ENCODE measurements at regions not wholly inside any gene's neighbourhood (a gene's known extent, or its start where the extent isn't known, plus 50 kb on each side); places are given as distances from the start of the nearest gene placed in this dataset.

DNA sequence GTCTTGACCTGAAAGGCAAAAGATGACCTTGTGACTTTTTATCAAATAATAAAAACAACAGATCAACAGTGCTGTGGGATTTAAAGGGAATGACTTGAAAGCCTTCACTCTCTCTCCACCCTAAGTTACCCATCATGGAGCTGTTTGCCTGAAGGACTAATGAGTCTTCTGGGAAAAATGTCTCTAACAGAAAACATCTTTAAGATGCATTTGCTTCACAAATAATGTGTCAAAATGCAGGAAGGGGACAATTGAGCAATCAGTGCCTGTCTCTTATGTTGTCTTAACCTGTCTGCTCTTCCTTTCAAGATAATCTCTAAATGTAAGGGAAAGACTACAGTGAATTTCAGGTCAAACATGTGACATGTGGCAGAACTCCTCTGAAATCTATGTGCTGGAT is 766.6 kb downstream of the PDHA2 start:
- no peaks in the 10 kb centered on the region for H3K9me3 ChIP-seq (ENCODE audit: control insufficient read depth in 4 of 4, low read length in 3 of 4)
- no peak overlapping the region for H3K27ac ChIP-seq (ENCODE audit: low read depth in 1 of 2, low read length in 2 of 2)
- no peaks in the 10 kb centered on the region for H3K36me3 ChIP-seq (ENCODE audit: control insufficient read depth in 4 of 4, insufficient read depth in 3 of 4, low read depth in 1 of 4, low read length in 3 of 4)
- no peaks in the 10 kb centered on the region for H3K4me1 ChIP-seq (ENCODE audit: control insufficient read depth in 4 of 4, insufficient read depth in 4 of 4, low read length in 3 of 4)
- H3K27me3 ChIP-seq (ENCODE audit: control insufficient read depth in 4 of 4, insufficient read depth in 4 of 4, low read length in 3 of 4): no peaks in the 10 kb centered on the region
- no peak overlapping the region for H3K4me3 ChIP-seq (ENCODE audit: low read depth in 1 of 3, low read length in 3 of 3)
- no peak for DNase-seq (ENCODE audit: low spot score)
- H3K9ac ChIP-seq (ENCODE audit: low read depth in 1 of 2, low read length in 2 of 2): no peak overlapping the region
- TF ChIP-seq, protein P1, sequence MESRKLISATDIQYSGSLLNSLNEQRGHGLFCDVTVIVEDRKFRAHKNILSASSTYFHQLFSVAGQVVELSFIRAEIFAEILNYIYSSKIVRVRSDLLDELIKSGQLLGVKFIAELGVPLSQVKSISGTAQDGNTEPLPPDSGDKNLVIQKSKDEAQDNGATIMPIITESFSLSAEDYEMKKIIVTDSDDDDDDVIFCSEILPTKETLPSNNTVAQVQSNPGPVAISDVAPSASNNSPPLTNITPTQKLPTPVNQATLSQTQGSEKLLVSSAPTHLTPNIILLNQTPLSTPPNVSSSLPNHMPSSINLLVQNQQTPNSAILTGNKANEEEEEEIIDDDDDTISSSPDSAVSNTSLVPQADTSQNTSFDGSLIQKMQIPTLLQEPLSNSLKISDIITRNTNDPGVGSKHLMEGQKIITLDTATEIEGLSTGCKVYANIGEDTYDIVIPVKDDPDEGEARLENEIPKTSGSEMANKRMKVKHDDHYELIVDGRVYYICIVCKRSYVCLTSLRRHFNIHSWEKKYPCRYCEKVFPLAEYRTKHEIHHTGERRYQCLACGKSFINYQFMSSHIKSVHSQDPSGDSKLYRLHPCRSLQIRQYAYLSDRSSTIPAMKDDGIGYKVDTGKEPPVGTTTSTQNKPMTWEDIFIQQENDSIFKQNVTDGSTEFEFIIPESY (IDR thresholded peaks at IDR 0.05): no peak
- TF ChIP-seq SP1 (IDR thresholded peaks at IDR 0.05): no peak
- TF ChIP-seq YY1 (IDR thresholded peaks at IDR 0.05): no peak

DNA sequence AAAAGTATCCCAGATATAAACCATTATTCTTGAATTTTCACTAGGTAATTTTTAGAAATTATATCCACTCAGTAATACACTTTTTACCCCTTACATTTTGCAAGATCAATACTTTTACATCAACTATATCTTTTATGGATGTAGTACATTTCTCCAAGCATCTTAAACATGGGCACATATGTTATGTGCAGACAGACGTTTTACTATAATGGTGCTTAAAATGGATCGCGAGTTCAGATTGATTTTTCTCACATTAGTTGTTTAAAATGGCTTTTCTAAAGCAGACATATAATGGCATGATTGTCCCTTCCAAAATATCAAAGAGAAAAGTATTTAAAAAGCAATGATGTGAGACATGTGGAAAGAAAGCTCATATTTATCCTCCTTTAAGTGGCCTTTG is 786.1 kb downstream of the PDHA2 start:
- H3K36me3 ChIP-seq (ENCODE audit: control insufficient read depth in 4 of 4, insufficient read depth in 3 of 4, low read depth in 1 of 4, low read length in 3 of 4): no peaks in the 10 kb centered on the region
- H3K4me3 ChIP-seq (ENCODE audit: low read depth in 1 of 3, low read length in 3 of 3): no peak overlapping the region
- no peak for DNase-seq (ENCODE audit: low spot score)
- H3K4me1 ChIP-seq (ENCODE audit: control insufficient read depth in 4 of 4, insufficient read depth in 4 of 4, low read length in 3 of 4): no peaks in the 10 kb centered on the region
- H3K27me3 ChIP-seq (ENCODE audit: control insufficient read depth in 4 of 4, insufficient read depth in 4 of 4, low read length in 3 of 4): no peaks in the 10 kb centered on the region
- TF ChIP-seq TAF1 (conservative IDR thresholded peaks at IDR 0.05) (no peak), EGR1 (IDR thresholded peaks at IDR 0.05; ENCODE audit: low read depth in 2 of 2) (no peak), RAD21 (IDR thresholded peaks at IDR 0.05) (no peak), SP1 (IDR thresholded peaks at IDR 0.05) (no peak)
- TF ChIP-seq, protein P2, sequence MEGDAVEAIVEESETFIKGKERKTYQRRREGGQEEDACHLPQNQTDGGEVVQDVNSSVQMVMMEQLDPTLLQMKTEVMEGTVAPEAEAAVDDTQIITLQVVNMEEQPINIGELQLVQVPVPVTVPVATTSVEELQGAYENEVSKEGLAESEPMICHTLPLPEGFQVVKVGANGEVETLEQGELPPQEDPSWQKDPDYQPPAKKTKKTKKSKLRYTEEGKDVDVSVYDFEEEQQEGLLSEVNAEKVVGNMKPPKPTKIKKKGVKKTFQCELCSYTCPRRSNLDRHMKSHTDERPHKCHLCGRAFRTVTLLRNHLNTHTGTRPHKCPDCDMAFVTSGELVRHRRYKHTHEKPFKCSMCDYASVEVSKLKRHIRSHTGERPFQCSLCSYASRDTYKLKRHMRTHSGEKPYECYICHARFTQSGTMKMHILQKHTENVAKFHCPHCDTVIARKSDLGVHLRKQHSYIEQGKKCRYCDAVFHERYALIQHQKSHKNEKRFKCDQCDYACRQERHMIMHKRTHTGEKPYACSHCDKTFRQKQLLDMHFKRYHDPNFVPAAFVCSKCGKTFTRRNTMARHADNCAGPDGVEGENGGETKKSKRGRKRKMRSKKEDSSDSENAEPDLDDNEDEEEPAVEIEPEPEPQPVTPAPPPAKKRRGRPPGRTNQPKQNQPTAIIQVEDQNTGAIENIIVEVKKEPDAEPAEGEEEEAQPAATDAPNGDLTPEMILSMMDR (IDR thresholded peaks at IDR 0.05; ENCODE audit: low read depth, low read length, missing input control): no peak
- H3K9ac ChIP-seq (ENCODE audit: low read depth in 1 of 2, low read length in 2 of 2): no peak overlapping the region
- WGBS: 83% methylated on average over 3 of the region's 3 CpGs
- no peaks in the 10 kb centered on the region for H3K9me3 ChIP-seq (ENCODE audit: control insufficient read depth in 4 of 4, low read length in 3 of 4)
- H3K27ac ChIP-seq (ENCODE audit: low read depth in 1 of 2, low read length in 2 of 2): no peak overlapping the region

DNA sequence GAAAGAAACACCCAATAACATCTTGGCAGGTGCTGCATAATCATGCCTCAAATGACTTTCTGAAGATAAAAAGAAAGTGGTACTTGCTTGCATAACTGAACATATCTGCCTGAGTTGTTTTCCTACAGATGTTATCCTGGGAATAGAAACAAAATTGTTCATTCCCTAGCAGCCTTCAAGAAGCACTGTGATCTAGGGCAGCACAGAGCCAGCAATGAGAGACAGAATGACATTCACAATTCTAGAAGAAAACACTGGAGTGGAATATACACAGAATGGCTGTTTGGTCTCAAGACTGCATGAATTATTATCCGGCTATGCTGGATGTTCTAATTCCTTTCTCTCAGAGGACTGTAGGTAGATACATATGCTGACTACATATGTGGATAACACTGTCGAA is 790.9 kb downstream of the PDHA2 start:
- H3K27me3 ChIP-seq (ENCODE audit: control insufficient read depth in 4 of 4, insufficient read depth in 4 of 4, low read length in 3 of 4): no peaks in the 10 kb centered on the region
- no peaks in the 10 kb centered on the region for H3K4me1 ChIP-seq (ENCODE audit: control insufficient read depth in 4 of 4, insufficient read depth in 4 of 4, low read length in 3 of 4)

More for the DNA sequence above, 790.9 kb downstream of the PDHA2 start:
- Histone ChIP-seq H3K9ac (ENCODE audit: low read depth in 1 of 2, low read length in 2 of 2) (no peak overlapping the region), H3K36me3 (ENCODE audit: control insufficient read depth in 4 of 4, insufficient read depth in 3 of 4, low read depth in 1 of 4, low read length in 3 of 4) (no peaks in the 10 kb centered on the region), H3K9me3 (ENCODE audit: control insufficient read depth in 4 of 4, low read length in 3 of 4) (peaks cover 0 to 2% (median 0%) of the 10 kb centered on the region in 4 donors), H3K27ac (ENCODE audit: low read depth in 1 of 2, low read length in 2 of 2) (no peak overlapping the region), H3K4me3 (ENCODE audit: low read depth in 1 of 3, low read length in 3 of 3) (no peak overlapping the region)
- no peak for DNase-seq (ENCODE audit: low spot score)
- TF ChIP-seq JUND (IDR thresholded peaks at IDR 0.05) (no peak), RAD21 (IDR thresholded peaks at IDR 0.05) (no peak), EGR1 (IDR thresholded peaks at IDR 0.05; ENCODE audit: low read depth in 2 of 2) (no peak), HNF4G (IDR thresholded peaks at IDR 0.05) (no peak), HNF4A (conservative IDR thresholded peaks at IDR 0.05) (no peak), NR2F2 (IDR thresholded peaks at IDR 0.05) (no peak), SP1 (IDR thresholded peaks at IDR 0.05) (no peak), YY1 (IDR thresholded peaks at IDR 0.05) (no peak), FOXA1 (IDR thresholded peaks at IDR 0.05) (no peak), TAF1 (conservative IDR thresholded peaks at IDR 0.05) (no peak)
- TF ChIP-seq, protein P3, sequence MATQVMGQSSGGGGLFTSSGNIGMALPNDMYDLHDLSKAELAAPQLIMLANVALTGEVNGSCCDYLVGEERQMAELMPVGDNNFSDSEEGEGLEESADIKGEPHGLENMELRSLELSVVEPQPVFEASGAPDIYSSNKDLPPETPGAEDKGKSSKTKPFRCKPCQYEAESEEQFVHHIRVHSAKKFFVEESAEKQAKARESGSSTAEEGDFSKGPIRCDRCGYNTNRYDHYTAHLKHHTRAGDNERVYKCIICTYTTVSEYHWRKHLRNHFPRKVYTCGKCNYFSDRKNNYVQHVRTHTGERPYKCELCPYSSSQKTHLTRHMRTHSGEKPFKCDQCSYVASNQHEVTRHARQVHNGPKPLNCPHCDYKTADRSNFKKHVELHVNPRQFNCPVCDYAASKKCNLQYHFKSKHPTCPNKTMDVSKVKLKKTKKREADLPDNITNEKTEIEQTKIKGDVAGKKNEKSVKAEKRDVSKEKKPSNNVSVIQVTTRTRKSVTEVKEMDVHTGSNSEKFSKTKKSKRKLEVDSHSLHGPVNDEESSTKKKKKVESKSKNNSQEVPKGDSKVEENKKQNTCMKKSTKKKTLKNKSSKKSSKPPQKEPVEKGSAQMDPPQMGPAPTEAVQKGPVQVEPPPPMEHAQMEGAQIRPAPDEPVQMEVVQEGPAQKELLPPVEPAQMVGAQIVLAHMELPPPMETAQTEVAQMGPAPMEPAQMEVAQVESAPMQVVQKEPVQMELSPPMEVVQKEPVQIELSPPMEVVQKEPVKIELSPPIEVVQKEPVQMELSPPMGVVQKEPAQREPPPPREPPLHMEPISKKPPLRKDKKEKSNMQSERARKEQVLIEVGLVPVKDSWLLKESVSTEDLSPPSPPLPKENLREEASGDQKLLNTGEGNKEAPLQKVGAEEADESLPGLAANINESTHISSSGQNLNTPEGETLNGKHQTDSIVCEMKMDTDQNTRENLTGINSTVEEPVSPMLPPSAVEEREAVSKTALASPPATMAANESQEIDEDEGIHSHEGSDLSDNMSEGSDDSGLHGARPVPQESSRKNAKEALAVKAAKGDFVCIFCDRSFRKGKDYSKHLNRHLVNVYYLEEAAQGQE (IDR thresholded peaks at IDR 0.05): no peak
- TF ChIP-seq, protein P2 (IDR thresholded peaks at IDR 0.05; ENCODE audit: low read depth, low read length, missing input control): no peak
- 84% methylated on average over 2 of the region's 2 CpGs for WGBS

Measured in liver (tissue), 8 donors.